ENCODE measurements at regions not wholly inside any gene's neighbourhood (a gene's known extent, or its start where the extent isn't known, plus 50 kb on each side); places are given as distances from the start of the nearest gene placed in this dataset.
A peak's percentile ranks its signal among the peaks of the same experiment; 100 is the strongest.

GRCh38 chr7:17069146-17069545, 187.4 kb upstream of the AGR3 start:
- Histone ChIP-seq H2BK120ac (ENCODE audit: low read depth, low read length, poor library complexity, severe bottlenecking) (no peak overlapping the region), H3K9me3 (ENCODE audit: control insufficient read depth, low read depth, low read length) (no peaks in the 10 kb centered on the region), H2BK20ac (ENCODE audit: low read depth, low read length, poor library complexity, severe bottlenecking) (no peak overlapping the region), H2AFZ (ENCODE audit: low read length) (no peak overlapping the region), H3K23me2 (ENCODE audit: insufficient read length, low read depth, low read length, poor library complexity, severe bottlenecking) (no peaks in the 10 kb centered on the region), H3K23ac (ENCODE audit: insufficient read length, low read depth, low read length) (no peak overlapping the region), H3K18ac (ENCODE audit: insufficient read length, low read depth, low read length) (no peak overlapping the region), H2BK12ac (ENCODE audit: insufficient read length, low read depth, low read length) (no peak overlapping the region), H4K8ac (replicated peaks; ENCODE audit: insufficient read length, low read depth, low read length) (no peak overlapping the region), H4K5ac (ENCODE audit: insufficient read length, low read depth, low read length) (no peak overlapping the region), H3K79me1 (ENCODE audit: insufficient read depth, low read depth, low read length, poor library complexity, severe bottlenecking) (no peaks in the 10 kb centered on the region), H3K27me3 (ENCODE audit: insufficient read depth, low read length) (no peaks in the 10 kb centered on the region), H3K9ac (ENCODE audit: extremely low read depth, insufficient read length, low read length) (no peak overlapping the region), H2BK15ac (ENCODE audit: low read depth, low read length) (no peak overlapping the region), H2AK5ac (ENCODE audit: insufficient read length, low read length) (no peak overlapping the region), H2BK5ac (ENCODE audit: insufficient read length, low read length) (no peak overlapping the region), H3K79me2 (ENCODE audit: insufficient read depth, low read length) (no peaks in the 10 kb centered on the region), H3T11ph (ENCODE audit: low read length) (no peak overlapping the region), H3K4me1 (ENCODE audit: insufficient read depth, low read length) (no peaks in the 10 kb centered on the region), H3K4ac (ENCODE audit: low read depth, low read length) (no peak overlapping the region), H4K91ac (ENCODE audit: insufficient read length, low read depth, low read length) (no peak overlapping the region), H3K27ac (ENCODE audit: insufficient read length, low read depth, low read length) (no peak overlapping the region), H3K56ac (ENCODE audit: insufficient read length, low read depth, low read length) (no peak overlapping the region), H4K20me1 (ENCODE audit: control insufficient read depth, insufficient read depth, insufficient read length) (no peaks in the 10 kb centered on the region), H3K14ac (ENCODE audit: insufficient read depth, low read length) (no peak overlapping the region), H3K4me2 (ENCODE audit: insufficient read depth, insufficient read length, low read length) (no peak overlapping the region)
- H3K36me3 Mint-ChIP-seq (ENCODE audit: insufficient read depth in 1 of 3, low read depth in 3 of 3) = no peaks in the 10 kb centered on the region
- no peak for TF ChIP-seq CTCF (conservative IDR thresholded peaks at IDR 0.05)
- WGBS (ENCODE audit: extremely low coverage, insufficient read length, low lambda C conversion rate) = no CpG with 5 or more reads among the region's 4 CpGs
- no peaks in the 10 kb centered on the region; the same call in 1 of the 2 replicates for H3K27me3 Mint-ChIP-seq (ENCODE audit: low read depth)
- no peak overlapping the region for H3K4me3 Mint-ChIP-seq
- H3K4me1 Mint-ChIP-seq = no peaks in the 10 kb centered on the region
- no peak for DNase-seq
- H3K9me3 Mint-ChIP-seq = no peaks in the 10 kb centered on the region
- H3K27ac Mint-ChIP-seq = peak overlapping the region in 1 of 3 experiments; percentile 77; a peak in 2 of 7 replicates
